ENCODE measurements at regions not wholly inside any gene's neighbourhood (a gene's known extent, or its start where the extent isn't known, plus 50 kb on each side); places are given as distances from the start of the nearest gene placed in this dataset.

GRCh38 chr10:133021963-133022775, 65.6 kb upstream of the ADGRA1 start:
- TF ChIP-seq CTCF (IDR thresholded peaks at IDR 0.05; ENCODE audit: insufficient read depth, low read depth, low read length), result no peak
- TF ChIP-seq EZH2 (IDR thresholded peaks at IDR 0.05; ENCODE audit: insufficient read depth, low read length), result no peak

Data from astrocyte (in vitro differentiated cells and primary cell).